ENCODE measurements at regions not wholly inside any gene's neighbourhood (a gene's known extent, or its start where the extent isn't known, plus 50 kb on each side); places are given as distances from the start of the nearest gene placed in this dataset.

- 51% methylated on average over 4 of the region's 5 CpGs for WGBS (ENCODE audit: insufficient coverage)
- H3K4me1 ChIP-seq (ENCODE audit: control insufficient read depth, insufficient read depth, low read length): peaks cover 14% of the 10 kb centered on the region
Measured at GRCh38 chr12:125205386-125205785, 140.2 kb downstream of the AACS start.

DNA sequence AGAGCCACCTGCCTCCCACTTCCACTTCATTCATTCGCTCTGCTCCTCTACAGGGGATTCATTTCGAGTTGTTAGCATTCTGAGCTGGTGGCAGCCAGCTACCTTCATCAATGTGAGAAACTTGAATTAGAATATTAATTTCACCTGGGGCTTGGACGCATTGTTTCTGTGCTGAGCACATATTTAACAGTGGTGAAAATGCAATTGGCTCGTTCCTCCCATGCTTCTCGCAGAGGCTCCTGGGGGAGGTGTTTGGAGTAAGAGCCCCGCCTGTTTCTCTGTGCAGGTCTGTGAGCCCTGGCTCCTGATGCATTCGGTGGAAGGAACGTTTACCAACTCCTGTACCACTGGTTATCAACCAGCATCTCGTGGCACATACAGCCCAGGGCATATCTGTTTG lies 141.5 kb downstream of the AACS start:
- H3K9me3 ChIP-seq (ENCODE audit: control insufficient read depth, insufficient read depth, low read length): no peaks in the 10 kb centered on the region
- 76% methylated on average over 6 of the region's 9 CpGs for WGBS (ENCODE audit: insufficient coverage)
- no peak overlapping the region for H3K4me3 ChIP-seq (ENCODE audit: low read depth, low read length)
- H3K4me1 ChIP-seq (ENCODE audit: control insufficient read depth, insufficient read depth, low read length): peaks cover 14% of the 10 kb centered on the region
- no peaks in the 10 kb centered on the region for H3K27me3 ChIP-seq (ENCODE audit: control insufficient read depth, insufficient read depth, low read length)
- H3K36me3 ChIP-seq (ENCODE audit: control insufficient read depth, insufficient read depth, low read length): peaks cover 2% of the 10 kb centered on the region
- no peak for DNase-seq (ENCODE audit: low read depth in 4 of 6, low spot score in 6 of 6)
- H3K27ac ChIP-seq (ENCODE audit: low read depth, low read length): no peak overlapping the region

More at GRCh38 chr12:125205386-125205785, 140.2 kb downstream of the AACS start:
- peak in 2 of 6 donors; percentile 28 to 37 for DNase-seq (ENCODE audit: low read depth in 4 of 6, low spot score in 6 of 6)
- Histone ChIP-seq H3K4me3 (ENCODE audit: low read depth, low read length) (no peak overlapping the region), H3K9me3 (ENCODE audit: control insufficient read depth, insufficient read depth, low read length) (peaks cover 2% of the 10 kb centered on the region), H3K27me3 (ENCODE audit: control insufficient read depth, insufficient read depth, low read length) (no peaks in the 10 kb centered on the region), H3K36me3 (ENCODE audit: control insufficient read depth, insufficient read depth, low read length) (peaks cover 2% of the 10 kb centered on the region), H3K27ac (ENCODE audit: low read depth, low read length) (no peak overlapping the region)

DNA sequence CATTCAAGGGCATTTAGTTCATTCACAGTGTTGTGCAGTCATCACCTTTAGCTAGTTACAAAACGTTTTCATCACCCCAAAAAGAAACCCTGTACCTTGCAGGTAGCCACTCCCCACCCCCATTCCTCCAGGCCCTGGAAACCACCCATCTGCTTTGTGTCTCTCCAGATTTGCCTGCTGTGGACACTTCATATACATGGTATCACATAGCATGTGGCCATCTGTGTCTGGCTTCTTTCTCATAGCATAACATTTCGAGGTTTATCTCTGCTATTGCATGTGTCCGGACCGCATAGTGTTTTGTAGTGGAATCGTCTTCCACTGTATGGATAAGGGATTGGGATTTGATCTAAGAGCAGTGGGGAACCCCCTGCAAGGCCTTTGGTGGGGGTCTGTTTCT lies 143.1 kb downstream of the AACS start:
- 87% methylated on average over 5 of the region's 5 CpGs for WGBS (ENCODE audit: insufficient coverage)
- DNase-seq (ENCODE audit: low read depth in 4 of 6, low spot score in 6 of 6): no peak
- Histone ChIP-seq H3K4me3 (ENCODE audit: low read depth, low read length) (no peak overlapping the region), H3K36me3 (ENCODE audit: control insufficient read depth, insufficient read depth, low read length) (no peaks in the 10 kb centered on the region), H3K9me3 (ENCODE audit: control insufficient read depth, insufficient read depth, low read length) (no peaks in the 10 kb centered on the region), H3K4me1 (ENCODE audit: control insufficient read depth, insufficient read depth, low read length) (peaks cover 14% of the 10 kb centered on the region), H3K27me3 (ENCODE audit: control insufficient read depth, insufficient read depth, low read length) (no peaks in the 10 kb centered on the region), H3K27ac (ENCODE audit: low read depth, low read length) (no peak overlapping the region)

- H3K27me3 ChIP-seq (ENCODE audit: control insufficient read depth, insufficient read depth, low read length): no peaks in the 10 kb centered on the region
- peaks cover 14% of the 10 kb centered on the region for H3K4me1 ChIP-seq (ENCODE audit: control insufficient read depth, insufficient read depth, low read length)
- H3K9me3 ChIP-seq (ENCODE audit: control insufficient read depth, insufficient read depth, low read length): no peaks in the 10 kb centered on the region
- no peak overlapping the region for H3K27ac ChIP-seq (ENCODE audit: low read depth, low read length)
- no peak overlapping the region for H3K4me3 ChIP-seq (ENCODE audit: low read depth, low read length)
- no peak for DNase-seq (ENCODE audit: low read depth in 4 of 6, low spot score in 6 of 6)
- H3K36me3 ChIP-seq (ENCODE audit: control insufficient read depth, insufficient read depth, low read length): no peaks in the 10 kb centered on the region
- 73% methylated on average over 11 of the region's 12 CpGs for WGBS (ENCODE audit: insufficient coverage)
Measured at GRCh38 chr12:125208942-125209341, 143.7 kb downstream of the AACS start.

DNA sequence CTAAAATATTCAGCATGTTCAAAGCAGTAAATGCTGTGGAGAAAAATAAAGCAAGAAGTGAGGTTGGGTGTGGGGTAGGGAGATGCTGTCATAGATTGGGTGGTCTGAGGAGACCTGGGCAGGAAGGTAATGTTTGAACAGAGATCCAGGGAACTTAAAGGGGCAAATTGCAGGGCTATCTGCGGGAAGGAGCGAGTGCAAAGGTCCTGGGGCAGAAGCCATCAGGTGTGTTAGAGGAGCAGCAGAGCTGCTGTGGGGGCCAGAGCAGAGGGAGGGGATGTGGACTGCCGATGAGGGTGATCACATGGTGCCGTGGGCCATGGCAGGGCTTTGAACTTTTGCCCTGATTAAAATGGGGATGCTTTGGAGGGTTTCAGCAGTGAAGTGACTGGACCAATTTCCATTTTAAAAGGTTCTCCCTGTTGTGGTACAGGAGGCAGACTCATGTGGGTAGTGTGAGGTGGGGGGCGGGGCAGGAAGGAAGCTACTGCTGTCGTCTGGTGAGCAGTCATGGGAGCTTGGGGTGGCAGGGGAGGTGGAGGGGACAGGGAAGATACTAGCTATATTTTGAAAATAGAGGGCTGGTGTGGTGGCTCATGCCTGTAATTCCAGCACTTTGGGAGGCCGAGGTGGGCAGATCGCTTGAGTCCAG lies 145.0 kb downstream of the AACS start:
- no peaks in the 10 kb centered on the region for H3K9me3 ChIP-seq (ENCODE audit: control insufficient read depth, insufficient read depth, low read length)
- H3K27me3 ChIP-seq (ENCODE audit: control insufficient read depth, insufficient read depth, low read length): no peaks in the 10 kb centered on the region
- no peak overlapping the region for H3K4me3 ChIP-seq (ENCODE audit: low read depth, low read length)
- H3K4me1 ChIP-seq (ENCODE audit: control insufficient read depth, insufficient read depth, low read length): peaks cover 13% of the 10 kb centered on the region
- DNase-seq (ENCODE audit: low read depth in 4 of 6, low spot score in 6 of 6): no peak
- H3K27ac ChIP-seq (ENCODE audit: low read depth, low read length): no peak overlapping the region
- 83% methylated on average over 8 of the region's 8 CpGs for WGBS (ENCODE audit: insufficient coverage)
- no peaks in the 10 kb centered on the region for H3K36me3 ChIP-seq (ENCODE audit: control insufficient read depth, insufficient read depth, low read length)

- no peaks in the 10 kb centered on the region for H3K9me3 ChIP-seq (ENCODE audit: control insufficient read depth, insufficient read depth, low read length)
- H3K27me3 ChIP-seq (ENCODE audit: control insufficient read depth, insufficient read depth, low read length): no peaks in the 10 kb centered on the region
- H3K4me3 ChIP-seq (ENCODE audit: low read depth, low read length): no peak overlapping the region
- H3K36me3 ChIP-seq (ENCODE audit: control insufficient read depth, insufficient read depth, low read length): no peaks in the 10 kb centered on the region
- no peak overlapping the region for H3K27ac ChIP-seq (ENCODE audit: low read depth, low read length)
- H3K4me1 ChIP-seq (ENCODE audit: control insufficient read depth, insufficient read depth, low read length): peaks cover 6% of the 10 kb centered on the region
- no peak for DNase-seq (ENCODE audit: low read depth in 4 of 6, low spot score in 6 of 6)
- 75% methylated on average over 4 of the region's 7 CpGs for WGBS (ENCODE audit: insufficient coverage)
Measured at GRCh38 chr12:125211464-125211863, 146.2 kb downstream of the AACS start.

DNA sequence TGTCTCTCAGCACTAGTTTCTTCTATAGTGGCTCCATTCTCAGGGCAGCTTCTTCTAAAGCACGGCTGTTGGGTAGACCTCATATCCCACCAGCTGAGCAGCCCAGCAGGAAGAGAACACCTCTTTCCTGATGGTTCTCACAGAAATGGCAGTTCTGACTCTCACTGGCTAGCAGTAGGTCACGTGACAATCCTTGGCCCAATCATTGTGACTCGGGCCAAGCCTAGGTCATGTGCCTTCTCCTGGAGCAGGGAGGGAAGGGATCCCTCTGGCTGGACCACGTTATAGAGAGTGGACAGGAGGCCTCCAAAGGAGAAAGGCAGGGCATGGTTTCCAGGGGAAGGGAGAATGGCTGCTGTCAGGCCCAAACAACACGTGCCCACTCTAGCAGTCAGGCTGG lies 149.1 kb downstream of the AACS start:
- no peak overlapping the region for H3K27ac ChIP-seq (ENCODE audit: low read depth, low read length)
- DNase-seq (ENCODE audit: low read depth in 4 of 6, low spot score in 6 of 6): no peak
- no peaks in the 10 kb centered on the region for H3K36me3 ChIP-seq (ENCODE audit: control insufficient read depth, insufficient read depth, low read length)
- peaks cover 13% of the 10 kb centered on the region for H3K4me1 ChIP-seq (ENCODE audit: control insufficient read depth, insufficient read depth, low read length)
- WGBS (ENCODE audit: insufficient coverage): 84% methylated on average over 4 of the region's 5 CpGs
- no peaks in the 10 kb centered on the region for H3K27me3 ChIP-seq (ENCODE audit: control insufficient read depth, insufficient read depth, low read length)
- H3K9me3 ChIP-seq (ENCODE audit: control insufficient read depth, insufficient read depth, low read length): no peaks in the 10 kb centered on the region
- no peak overlapping the region for H3K4me3 ChIP-seq (ENCODE audit: low read depth, low read length)

DNA sequence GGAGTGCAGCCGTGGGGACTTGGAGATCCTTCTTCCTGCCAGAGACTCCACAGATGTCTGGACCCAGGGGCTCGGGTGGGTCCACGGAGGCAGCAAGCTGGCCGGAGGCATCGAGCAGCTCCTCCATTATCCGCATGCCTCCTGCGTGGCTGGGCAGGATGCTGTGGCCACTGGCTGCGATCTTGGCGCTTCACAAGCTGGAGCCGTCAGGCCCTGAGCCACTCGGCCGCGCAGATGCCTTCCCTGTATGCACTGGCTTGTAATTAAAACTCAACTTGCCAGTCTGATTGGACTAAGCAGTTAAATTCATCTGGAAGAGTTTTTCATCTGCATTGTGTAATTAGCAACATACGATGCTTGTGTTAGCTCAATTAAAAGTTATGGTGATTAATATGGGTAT lies 151.5 kb downstream of the AACS start:
- DNase-seq (ENCODE audit: low read depth in 4 of 6, low spot score in 6 of 6): peak in 2 of 6 donors; percentile 26 to 71

DNA sequence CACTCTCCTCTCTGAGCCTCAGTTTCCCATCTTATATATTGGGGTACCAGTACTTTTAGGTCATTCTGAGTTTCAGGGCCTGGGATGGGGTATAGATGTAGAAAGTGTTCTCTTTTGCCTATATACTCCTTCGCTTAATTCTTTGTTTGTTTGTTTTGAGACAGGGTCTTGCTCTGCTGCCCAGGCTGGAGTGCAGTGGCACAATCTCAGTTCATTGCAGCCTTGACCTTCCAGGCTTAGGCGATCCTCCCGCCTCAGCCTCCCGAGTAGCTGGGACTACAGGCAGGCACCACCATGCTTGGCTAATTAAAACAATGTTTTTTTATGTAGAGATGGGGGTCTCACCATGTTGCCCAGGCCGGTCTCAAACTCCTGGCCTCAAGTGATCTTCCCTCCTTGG lies 152.1 kb downstream of the AACS start:
- Histone ChIP-seq H3K36me3 (ENCODE audit: control insufficient read depth, insufficient read depth, low read length) (peaks cover 5% of the 10 kb centered on the region), H3K4me1 (ENCODE audit: control insufficient read depth, insufficient read depth, low read length) (peaks cover 24% of the 10 kb centered on the region), H3K27me3 (ENCODE audit: control insufficient read depth, insufficient read depth, low read length) (no peaks in the 10 kb centered on the region), H3K27ac (ENCODE audit: low read depth, low read length) (no peak overlapping the region), H3K9me3 (ENCODE audit: control insufficient read depth, insufficient read depth, low read length) (no peaks in the 10 kb centered on the region), H3K4me3 (ENCODE audit: low read depth, low read length) (no peak overlapping the region)
- WGBS (ENCODE audit: insufficient coverage): 75% methylated on average over 4 of the region's 5 CpGs
- no peak for DNase-seq (ENCODE audit: low read depth in 4 of 6, low spot score in 6 of 6)

More for the DNA sequence above, 151.5 kb downstream of the AACS start:
- Histone ChIP-seq H3K27me3 (ENCODE audit: control insufficient read depth, insufficient read depth, low read length) (no peaks in the 10 kb centered on the region), H3K4me3 (ENCODE audit: low read depth, low read length) (no peak overlapping the region), H3K27ac (ENCODE audit: low read depth, low read length) (no peak overlapping the region), H3K36me3 (ENCODE audit: control insufficient read depth, insufficient read depth, low read length) (peaks cover 5% of the 10 kb centered on the region), H3K9me3 (ENCODE audit: control insufficient read depth, insufficient read depth, low read length) (no peaks in the 10 kb centered on the region), H3K4me1 (ENCODE audit: control insufficient read depth, insufficient read depth, low read length) (peaks cover 24% of the 10 kb centered on the region)
- WGBS (ENCODE audit: insufficient coverage): 52% methylated on average over 14 of the region's 14 CpGs

DNA sequence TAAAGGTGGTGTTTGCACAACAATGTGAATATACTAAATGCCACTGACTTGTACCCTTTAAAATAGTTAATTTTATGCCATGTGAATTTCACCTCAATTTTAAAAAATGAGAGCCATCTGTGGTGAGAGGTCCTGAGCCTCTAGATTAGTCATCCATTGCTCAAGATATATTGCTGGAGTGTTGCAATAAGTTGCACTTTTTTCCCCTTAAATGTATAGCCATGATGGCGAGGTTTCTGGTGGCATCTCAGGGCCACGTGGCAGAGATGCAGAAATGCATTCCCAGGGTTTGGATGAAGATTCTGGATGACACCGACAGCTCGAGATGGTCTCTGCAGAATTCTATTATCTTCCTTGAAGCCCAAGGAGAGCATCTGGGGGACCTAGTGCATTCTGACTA lies 153.7 kb downstream of the AACS start:
- no peak for DNase-seq (ENCODE audit: low read depth in 4 of 6, low spot score in 6 of 6)
- no peaks in the 10 kb centered on the region for H3K27me3 ChIP-seq (ENCODE audit: control insufficient read depth, insufficient read depth, low read length)
- WGBS (ENCODE audit: insufficient coverage): 83% methylated on average over 1 of the region's 4 CpGs

More for the DNA sequence above, 153.7 kb downstream of the AACS start:
- Histone ChIP-seq H3K36me3 (ENCODE audit: control insufficient read depth, insufficient read depth, low read length) (peaks cover 5% of the 10 kb centered on the region), H3K4me1 (ENCODE audit: control insufficient read depth, insufficient read depth, low read length) (peaks cover 24% of the 10 kb centered on the region), H3K9me3 (ENCODE audit: control insufficient read depth, insufficient read depth, low read length) (no peaks in the 10 kb centered on the region), H3K4me3 (ENCODE audit: low read depth, low read length) (no peak overlapping the region), H3K27ac (ENCODE audit: low read depth, low read length) (no peak overlapping the region)

All from spinal cord (tissue), 9 donors.